Panc1 (cell line): ENCODE measurements at regions not wholly inside any gene's neighbourhood (a gene's known extent, or its start where the extent isn't known, plus 50 kb on each side); places are given as distances from the start of the nearest gene placed in this dataset.

Experiments
- ATAC-seq: fragments of 200-7000 bp; cut with Tn5 transposase; 2 replicates; pipeline ENCODE4 v1.9.1; 2020; ENCODE audit warnings: mild to moderate bottlenecking, moderate library complexity
- BruUV-seq: library from RNA; stranded (reverse); fragments of 400-500 nt; replicated peaks from 2 replicates; lab custom pipeline; 2021; lab: Mats Ljungman, UMichigan
- CTCF ChIA-PET: fragments of 300-600 bp; sonication (Branson Sonifier 250); formaldehyde crosslinking; loops from one replicate; lab custom pipeline; 2022; ENCODE audit warnings: antibody characterized with exemption; lab: Charles Lee
- POLR2A ChIA-PET: fragments of 300-600 bp; sonication (Branson Sonifier 250); formaldehyde crosslinking; loops from one replicate; lab custom pipeline; 2022; ENCODE audit warnings: antibody characterized with exemption; lab: Charles Lee
- DNase-seq: peaks from one replicate; pipeline ENCODE4 v3.0.0-alpha.2; 2010; ENCODE audit warnings: low read depth, low spot score
- H3K27ac ChIP-seq: 2 replicates; pipeline ENCODE4 v1.5.1; 2011; ENCODE audit warnings: mild to moderate bottlenecking, low read length, inconsistent platforms
- H3K27me3 ChIP-seq: fragments of 200-500 bp; sonication (Bioruptor generic); 2 replicates; pipeline ENCODE4 v1.6.0; 2014; ENCODE audit warnings: low read length, inconsistent platforms; ENCODE audit not compliant: control insufficient read depth, insufficient read depth
- H3K36me3 ChIP-seq: fragments of 200-500 bp; sonication (Bioruptor generic); 2 replicates; pipeline ENCODE4 v1.5.1; 2014; ENCODE audit warnings: inconsistent platforms, mild to moderate bottlenecking, low read length, moderate library complexity; ENCODE audit not compliant: control insufficient read depth, insufficient read depth
- H3K4me1 ChIP-seq: 2 replicates; pipeline ENCODE4 v1.5.1; 2011; ENCODE audit warnings: inconsistent platforms, mild to moderate bottlenecking, low read length, moderate library complexity; ENCODE audit not compliant: control insufficient read depth, insufficient read depth
- H3K4me3 ChIP-seq, 2 experiments: 2 replicates each; pipeline ENCODE4 v1.5.1; 2011 to 2012; ENCODE audit warnings: low read depth in 2 of 2, low read length in 2 of 2, mild to moderate bottlenecking in 2 of 2, inconsistent platforms in 1 of 2, moderate library complexity in 1 of 2
- H3K9me3 ChIP-seq: fragments of 200-500 bp; sonication (Bioruptor generic); 2 replicates; pipeline ENCODE4 v1.5.1; 2014; ENCODE audit warnings: low read depth, mild to moderate bottlenecking, inconsistent platforms, low read length, moderate library complexity; ENCODE audit not compliant: control insufficient read depth, insufficient read depth
- CTCF ChIP-seq: fragments of 450-650 bp; IDR thresholded peaks from 2 replicates; pipeline ENCODE4 v1.5.1; 2017; ENCODE audit warnings: mild to moderate bottlenecking
- POLR2AphosphoS5 ChIP-seq: IDR thresholded peaks from 2 replicates; pipeline ENCODE4 v1.6.1; 2012; ENCODE audit warnings: mild to moderate bottlenecking, low read depth, low read length, moderate library complexity
- REST ChIP-seq, 2 experiments: IDR thresholded peaks; 2 replicates each; pipeline ENCODE4 v1.6.1; 2011 to 2012; ENCODE audit warnings: low read depth in 2 of 2, control low read depth in 1 of 2, low read length in 1 of 2, mild to moderate bottlenecking in 1 of 2, moderate library complexity in 1 of 2; ENCODE audit not compliant: insufficient read depth in 1 of 2
- SIN3A ChIP-seq: IDR thresholded peaks from 2 replicates; pipeline ENCODE4 v1.6.1; 2012; ENCODE audit warnings: low read depth, mild to moderate bottlenecking, low read length, moderate library complexity, borderline replicate concordance; ENCODE audit not compliant: insufficient read depth
- TCF7L2 ChIP-seq: IDR thresholded peaks from 2 replicates; pipeline ENCODE4 v1.6.1; 2011; ENCODE audit warnings: mild to moderate bottlenecking, low read depth, low read length, inconsistent platforms
- in situ Hi-C: cut with HindIII; loops from 2 replicates; pipeline ENCODE4 v1.10.0; 2016; ENCODE audit warnings: low sequenced_read_pairs, low pct_unique_long_range_greater_than_20kb
- intact Hi-C: fragments of 100-400 bp; cut with micrococcal nuclease; formaldehyde crosslinking; loops from one replicate; pipeline ENCODE4 v1.10.0; 2022; ENCODE audit not compliant: unreplicated experiment

GRCh38 chr20:16678779-16679178, 51.0 kb upstream of the SNRPB2 start:
- Histone ChIP-seq H3K9me3 (no peaks in the 10 kb centered on the region), H3K36me3 (no peaks in the 10 kb centered on the region), H3K27me3 (no peaks in the 10 kb centered on the region), H3K4me1 (no peaks in the 10 kb centered on the region), H3K4me3 (no peak overlapping the region), H3K27ac (no peak overlapping the region)
- ATAC-seq (no peak), DNase-seq (no peak)
- in situ Hi-C loops: no loop called here
- POLR2A ChIA-PET: no interaction called here
- BruUV-seq: no TSS peak
- intact Hi-C loops: no loop called here
- CTCF ChIA-PET: no interaction called here
- TF ChIP-seq TCF7L2 (no peak), POLR2AphosphoS5 (no peak), REST (IDR thresholded peaks at IDR 0.05; ENCODE audit: insufficient read depth in 1 of 2, low read depth in 2 of 2, low read length in 1 of 2) (no peak), SIN3A (no peak), CTCF (no peak)

GRCh38 chr20:16676891-16677290, 52.9 kb upstream of the SNRPB2 start:
- POLR2A ChIA-PET: no interaction called here
- no TSS peak for BruUV-seq
- TF ChIP-seq POLR2AphosphoS5 (no peak), CTCF (no peak), REST (IDR thresholded peaks at IDR 0.05; ENCODE audit: insufficient read depth in 1 of 2, low read depth in 2 of 2, low read length in 1 of 2) (no peak), SIN3A (no peak), TCF7L2 (no peak)
- no peaks in the 10 kb centered on the region for H3K4me1 ChIP-seq
- no peaks in the 10 kb centered on the region for H3K36me3 ChIP-seq
- intact Hi-C loops (no loop called here), in situ Hi-C loops (no loop called here)
- no peak overlapping the region for H3K27ac ChIP-seq
- DNase-seq: no peak
- no peaks in the 10 kb centered on the region for H3K27me3 ChIP-seq
- no peak overlapping the region for H3K4me3 ChIP-seq
- no peaks in the 10 kb centered on the region for H3K9me3 ChIP-seq
- CTCF ChIA-PET: no interaction called here
- ATAC-seq: no peak
